Type B pancreatic cell (in vitro differentiated cells): ENCODE measurements at regions not wholly inside any gene's neighbourhood (a gene's known extent, or its start where the extent isn't known, plus 50 kb on each side); places are given as distances from the start of the nearest gene placed in this dataset.
"Not testable (repeated sequence)": the region's sequence is repeated elsewhere in the genome, so short reads cannot be mapped to it uniquely, and the experiment has no call there.

Experiments
- DNase-seq: peaks from one replicate; pipeline ENCODE4 v3.0.0; 2021; ENCODE audit warnings: mixed read lengths; ENCODE audit not compliant: unreplicated experiment; ENCODE audit errors: extremely low spot score
- H3K27ac Mint-ChIP-seq: 2 replicates; pipeline ENCODE4 v1.8.0; 2021; ENCODE audit warnings: mild to moderate bottlenecking, mixed read lengths
- H3K27me3 Mint-ChIP-seq: 2 replicates; pipeline ENCODE4 v1.8.0; 2021; ENCODE audit warnings: mixed read lengths
- H3K36me3 Mint-ChIP-seq: 2 replicates; pipeline ENCODE4 v1.8.0; 2021; ENCODE audit warnings: mixed read lengths
- H3K4me1 Mint-ChIP-seq: one replicate; pipeline ENCODE4 v1.8.0; 2021; ENCODE audit warnings: mixed read lengths; ENCODE audit not compliant: unreplicated experiment
- H3K4me3 Mint-ChIP-seq: 2 replicates; pipeline ENCODE4 v1.8.0; 2021; ENCODE audit warnings: mild to moderate bottlenecking, mixed read lengths
- H3K9me3 Mint-ChIP-seq: 2 replicates; pipeline ENCODE4 v1.8.0; 2021; ENCODE audit warnings: mixed read lengths
- CTCF ChIP-seq: fragments of 200-600 bp; sonication (generic); conservative IDR thresholded peaks from 2 replicates; pipeline ENCODE4 v1.5.0; 2021; ENCODE audit warnings: antibody characterized with exemption, mild to moderate bottlenecking

- no peaks in the 10 kb centered on the region for H3K27me3 Mint-ChIP-seq
Observed at GRCh38 chr3:59178698-59179097, 128.9 kb upstream of the CFAP20DC start.

GRCh38 chr3:59171491-59171890 lies 121.7 kb upstream of the CFAP20DC start:
- H3K27ac Mint-ChIP-seq, result no peak overlapping the region
- H3K9me3 Mint-ChIP-seq, result peaks cover 15% of the 10 kb centered on the region
- no peaks in the 10 kb centered on the region for H3K27me3 Mint-ChIP-seq
- DNase-seq, result no peak
- TF ChIP-seq CTCF, result no peak
- no peaks in the 10 kb centered on the region for H3K36me3 Mint-ChIP-seq
- H3K4me1 Mint-ChIP-seq, result no peaks in the 10 kb centered on the region
- no peak overlapping the region for H3K4me3 Mint-ChIP-seq

More at GRCh38 chr3:59178698-59179097, 128.9 kb upstream of the CFAP20DC start:
- TF ChIP-seq CTCF, result no peak
- H3K4me3 Mint-ChIP-seq, result no peak overlapping the region
- H3K36me3 Mint-ChIP-seq, result no peaks in the 10 kb centered on the region
- H3K27ac Mint-ChIP-seq, result no peak overlapping the region
- DNase-seq, result no peak
- H3K4me1 Mint-ChIP-seq, result peaks cover 3% of the 10 kb centered on the region
- H3K9me3 Mint-ChIP-seq, result peaks cover 14% of the 10 kb centered on the region

GRCh38 chr3:59170166-59170565 lies 120.3 kb upstream of the CFAP20DC start:
- H3K4me3 Mint-ChIP-seq, H3K27me3 Mint-ChIP-seq, H3K36me3 Mint-ChIP-seq, H3K27ac Mint-ChIP-seq, DNase-seq, H3K4me1 Mint-ChIP-seq: not testable (repeated sequence)
- peaks cover 13% of the 10 kb centered on the region for H3K9me3 Mint-ChIP-seq

- H3K36me3 Mint-ChIP-seq, result no peaks in the 10 kb centered on the region
- H3K9me3 Mint-ChIP-seq, result peaks cover 5% of the 10 kb centered on the region
- H3K27ac Mint-ChIP-seq, result no peak overlapping the region
- H3K27me3 Mint-ChIP-seq, result no peaks in the 10 kb centered on the region
- H3K4me1 Mint-ChIP-seq, result no peaks in the 10 kb centered on the region
- no peak overlapping the region for H3K4me3 Mint-ChIP-seq
- no peak for TF ChIP-seq CTCF
- no peak for DNase-seq
Observed at GRCh38 chr3:59167756-59168155, 117.9 kb upstream of the CFAP20DC start.

- Mint-ChIP-seq H3K27ac (no peak overlapping the region), H3K36me3 (no peaks in the 10 kb centered on the region), H3K4me1 (no peaks in the 10 kb centered on the region), H3K27me3 (peaks cover 3% of the 10 kb centered on the region), H3K9me3 (no peaks in the 10 kb centered on the region), H3K4me3 (no peak overlapping the region)
- TF ChIP-seq CTCF, result no peak
- DNase-seq, result no peak
Observed at GRCh38 chr3:59163953-59164352, 114.1 kb upstream of the CFAP20DC start.

GRCh38 chr3:59161048-59161447 lies 111.2 kb upstream of the CFAP20DC start:
- TF ChIP-seq CTCF, result no peak
- H3K4me1 Mint-ChIP-seq, result no peaks in the 10 kb centered on the region
- H3K27ac Mint-ChIP-seq, result no peak overlapping the region
- no peaks in the 10 kb centered on the region for H3K9me3 Mint-ChIP-seq
- no peaks in the 10 kb centered on the region for H3K36me3 Mint-ChIP-seq
- no peak for DNase-seq
- H3K27me3 Mint-ChIP-seq, result peaks cover 3% of the 10 kb centered on the region
- no peak overlapping the region for H3K4me3 Mint-ChIP-seq
